Tibial artery (tissue), 4 donors: ENCODE measurements at regions not wholly inside any gene's neighbourhood (a gene's known extent, or its start where the extent isn't known, plus 50 kb on each side); places are given as distances from the start of the nearest gene placed in this dataset.
"Not testable (repeated sequence)": the region's sequence is repeated elsewhere in the genome, so short reads cannot be mapped to it uniquely, and the experiment has no call there.

Experiments
- DNase-seq, 2 donors: peaks; one replicate each; pipeline ENCODE4 v3.0.0-alpha.2; 2019
- H3K27ac ChIP-seq, 2 donors: fragments of 200-600 bp; sonication (generic) in 1 of 2; 1 replicate in 1 of 2; 2 replicates in 1 of 2; pipeline ENCODE4 v1.5.1; 2018 to 2019; ENCODE audit warnings: mild to moderate bottlenecking in 1 of 2
- H3K27me3 ChIP-seq, 2 donors: fragments of 200-600 bp; sonication (generic) in 1 of 2; one replicate each; pipeline versions ENCODE4 v1.5.1 to v1.6.0; 2016 to 2019
- H3K36me3 ChIP-seq, 3 donors: fragments of 200-600 bp; sonication (generic) in 2 of 3; one replicate each; pipeline ENCODE4 v1.5.1; 2016 to 2019; ENCODE audit warnings: mild to moderate bottlenecking in 2 of 3
- H3K4me1 ChIP-seq, 4 donors: fragments of 200-600 bp; sonication (generic) in 2 of 4; 1 replicate in 3 of 4; 2 replicates in 1 of 4; pipeline ENCODE4 v1.5.1; 2016 to 2019
- H3K4me3 ChIP-seq, 2 donors: fragments of 200-600 bp; sonication (generic) in 1 of 2; 1 replicate in 1 of 2; 2 replicates in 1 of 2; pipeline ENCODE4 v1.5.1; 2018 to 2019; ENCODE audit warnings: mild to moderate bottlenecking in 2 of 2
- H3K9me3 ChIP-seq, 3 donors: fragments of 200-600 bp; sonication (generic) in 1 of 3; one replicate each; pipeline ENCODE4 v1.5.1; 2016 to 2019
- CTCF ChIP-seq, 2 experiments: fragments of 200-600 bp in 1 of 2; fragments of 450-650 bp in 1 of 2; IDR thresholded peaks; one replicate each; pipeline ENCODE4 v1.5.1; 2017 to 2019; ENCODE audit warnings: antibody characterized with exemption in 2 of 2, mild to moderate bottlenecking in 1 of 2, moderate library complexity in 1 of 2
- intact Hi-C: fragments of 100-400 bp; cut with DNase I; formaldehyde crosslinking; loops from one replicate; pipeline ENCODE4 v1.15.0; 2023; ENCODE audit warnings: low total_unique reads

- no peaks in the 10 kb centered on the region for H3K9me3 ChIP-seq
- no peak for DNase-seq
- no peaks in the 10 kb centered on the region for H3K27me3 ChIP-seq
- H3K4me3 ChIP-seq, result no peak overlapping the region
- H3K36me3 ChIP-seq, result no peaks in the 10 kb centered on the region
- no peak for TF ChIP-seq CTCF (IDR thresholded peaks at IDR 0.05)
- no peaks in the 10 kb centered on the region for H3K4me1 ChIP-seq
- intact Hi-C loops, result no loop called here
- H3K27ac ChIP-seq, result no peak overlapping the region
These were observed 1993.2 kb downstream of the PCDH9 start for GRCh38 chr13:65236841-65237418.

GRCh38 chr13:65217471-65217995 is 2012.6 kb downstream of the PCDH9 start:
- Histone ChIP-seq H3K4me1 (no peaks in the 10 kb centered on the region), H3K27ac (no peak overlapping the region), H3K27me3 (no peaks in the 10 kb centered on the region), H3K9me3 (no peaks in the 10 kb centered on the region), H3K36me3 (no peaks in the 10 kb centered on the region), H3K4me3 (no peak overlapping the region)
- intact Hi-C loops, result no loop called here
- no peak for DNase-seq
- TF ChIP-seq CTCF (IDR thresholded peaks at IDR 0.05), result no peak

- H3K4me3 ChIP-seq, H3K9me3 ChIP-seq, intact Hi-C loops, H3K27me3 ChIP-seq, DNase-seq, H3K4me1 ChIP-seq, H3K36me3 ChIP-seq, H3K27ac ChIP-seq: not testable (repeated sequence)
These were observed 2027.3 kb downstream of the PCDH9 start for GRCh38 chr13:65202845-65203244.

- no peak for TF ChIP-seq CTCF (IDR thresholded peaks at IDR 0.05)
- H3K4me1 ChIP-seq, result no peaks in the 10 kb centered on the region
These were observed 2041.4 kb downstream of the PCDH9 start for GRCh38 chr13:65188721-65189120.

GRCh38 chr13:65168026-65168425 is 2062.1 kb downstream of the PCDH9 start:
- no peaks in the 10 kb centered on the region for H3K9me3 ChIP-seq
- H3K36me3 ChIP-seq, result no peaks in the 10 kb centered on the region
- intact Hi-C loops, result no loop called here
- no peak overlapping the region for H3K4me3 ChIP-seq
- no peak for DNase-seq
- H3K27me3 ChIP-seq, result no peaks in the 10 kb centered on the region
- H3K4me1 ChIP-seq, result no peaks in the 10 kb centered on the region
- TF ChIP-seq CTCF (IDR thresholded peaks at IDR 0.05), result no peak
- no peak overlapping the region for H3K27ac ChIP-seq

More at GRCh38 chr13:65188721-65189120, 2041.4 kb downstream of the PCDH9 start:
- Histone ChIP-seq H3K27me3 (no peaks in the 10 kb centered on the region), H3K27ac (no peak overlapping the region), H3K36me3 (no peaks in the 10 kb centered on the region), H3K4me3 (no peak overlapping the region), H3K9me3 (no peaks in the 10 kb centered on the region)
- intact Hi-C loops, result no loop called here
- no peak for DNase-seq

- no peaks in the 10 kb centered on the region for H3K9me3 ChIP-seq
- no peaks in the 10 kb centered on the region for H3K36me3 ChIP-seq
- intact Hi-C loops, result no loop called here
- TF ChIP-seq CTCF (IDR thresholded peaks at IDR 0.05), result no peak
- H3K27me3 ChIP-seq, result no peaks in the 10 kb centered on the region
- no peak overlapping the region for H3K27ac ChIP-seq
- H3K4me3 ChIP-seq, result no peak overlapping the region
- H3K4me1 ChIP-seq, result no peaks in the 10 kb centered on the region
- DNase-seq, result no peak
These were observed 2063.5 kb downstream of the PCDH9 start for GRCh38 chr13:65166675-65167074.
